HepG2 (cell line): ENCODE measurements at regions not wholly inside any gene's neighbourhood (a gene's known extent, or its start where the extent isn't known, plus 50 kb on each side); places are given as distances from the start of the nearest gene placed in this dataset.

ENCODE experiments used
- ATAC-seq: fragments of 200-7000 bp; cut with Tn5 transposase; 3 replicates; pipeline ENCODE4 v1.9.1; 2020; ENCODE audit warnings: mild to moderate bottlenecking, moderate library complexity
- BruUV-seq: library from RNA; stranded (reverse); fragments of 400-500 nt; replicated peaks from 2 replicates; lab custom pipeline; 2021; lab: Mats Ljungman, UMichigan
- CTCF ChIA-PET: fragments of 300-600 bp; formaldehyde crosslinking; extraction: SDS; loops from one replicate; lab custom pipeline; 2021; ENCODE audit warnings: low total read pairs, inconsistent platforms, low intra/inter-chr PET ratio; lab: Yijun Ruan, JAX
- POLR2A ChIA-PET: fragments of 350-600 bp; sonication (Branson Sonifier 250); formaldehyde crosslinking; loops from one replicate; lab custom pipeline; 2020; ENCODE audit warnings: antibody characterized with exemption, inconsistent platforms; lab: Yijun Ruan, JAX
- DNase-seq: peaks from one replicate; pipeline ENCODE4 v3.0.0-alpha.2; 2015; ENCODE audit warnings: low spot score
- FAIRE-seq: peaks from 3 replicates; lab custom pipeline; 2011; peaks lifted over from hg19 to GRCh38; lab: Jason Lieb, UNC
- H2AFZ ChIP-seq: one replicate; pipeline ENCODE4 v1.6.1; 2011; ENCODE audit warnings: low read length, inconsistent platforms
- H3K27ac ChIP-seq: fragments of 300-600 bp; 3 replicates; pipeline ENCODE4 v1.8.0; 2011; ENCODE audit warnings: mixed run types, mild to moderate bottlenecking, mixed read lengths, low read length, inconsistent platforms; ENCODE audit not compliant: insufficient read depth; ENCODE audit errors: extremely low read length
- H3K27me3 ChIP-seq, 2 experiments: fragments of 200-600 bp in 1 of 2; 2 replicates in 1 of 2; 3 replicates in 1 of 2; pipeline versions ENCODE4 v1.6.0 to v1.8.0; 2011; ENCODE audit warnings: low read length in 2 of 2, mild to moderate bottlenecking in 2 of 2, moderate library complexity in 2 of 2, inconsistent platforms in 1 of 2; ENCODE audit not compliant: insufficient read depth in 2 of 2, control insufficient read depth in 1 of 2
- H3K36me3 ChIP-seq, 2 experiments: fragments of 200-600 bp in 1 of 2; replicated peaks in 1 of 2; 2 replicates in 1 of 2; 3 replicates in 1 of 2; pipeline versions ENCODE4 v1.5.1 to v1.8.0; 2011; ENCODE audit warnings: low read length in 2 of 2, inconsistent platforms in 1 of 2; ENCODE audit not compliant: insufficient read depth in 2 of 2, control insufficient read depth in 1 of 2
- H3K4me1 ChIP-seq: 2 replicates; pipeline ENCODE4 v1.5.1; 2012; ENCODE audit warnings: low read length, inconsistent platforms; ENCODE audit not compliant: insufficient read depth
- H3K4me2 ChIP-seq: 2 replicates; pipeline ENCODE4 v1.6.0; 2011; ENCODE audit warnings: low read depth, low read length, inconsistent platforms
- H3K4me3 ChIP-seq, 3 experiments: fragments of 200-600 bp in 1 of 3; sonication (generic), shearing (Covaris generic) in 1 of 3; replicated peaks in 1 of 3; 2 replicates each; pipeline ENCODE4 v1.5.1; 2011 to 2016; ENCODE audit warnings: low read length in 3 of 3, inconsistent platforms in 2 of 3, low read depth in 2 of 3, mild to moderate bottlenecking in 2 of 3, control low read depth in 1 of 3, mixed read lengths in 1 of 3; ENCODE audit not compliant: insufficient read depth in 1 of 3
- H3K79me2 ChIP-seq: one replicate; pipeline ENCODE4 v1.6.1; 2011; ENCODE audit warnings: low read length, inconsistent platforms; ENCODE audit not compliant: insufficient read depth
- H3K9ac ChIP-seq: 2 replicates; pipeline ENCODE4 v1.6.0; 2011; ENCODE audit warnings: mild to moderate bottlenecking, low read depth, low read length, inconsistent platforms; ENCODE audit not compliant: insufficient read depth
- H3K9me3 ChIP-seq: 2 replicates; pipeline ENCODE4 v1.5.1; 2012; ENCODE audit warnings: mild to moderate bottlenecking, low read length
- H4K20me1 ChIP-seq: 2 replicates; pipeline ENCODE4 v1.6.0; 2011; ENCODE audit warnings: inconsistent platforms, mild to moderate bottlenecking, low read length, moderate library complexity; ENCODE audit not compliant: insufficient read depth
- ARNTL ChIP-seq: sonication (generic); formaldehyde crosslinking; IDR thresholded peaks from 2 replicates; pipeline ENCODE4 v1.4.0; 2020; ENCODE audit warnings: mild to moderate bottlenecking, missing genetic modification reagents
- FLYWCH1 ChIP-seq: sonication (generic); formaldehyde crosslinking; IDR thresholded peaks from 2 replicates; pipeline ENCODE4 v1.8.1; 2023; ENCODE audit warnings: mild to moderate bottlenecking, missing genetic modification reagents
- HMGXB4 ChIP-seq, 2 experiments: sonication (generic) in 1 of 2; formaldehyde crosslinking in 1 of 2; IDR thresholded peaks; 2 replicates each; pipeline versions ENCODE4 v1.4.0 to v1.6.1; 2018 to 2020; ENCODE audit warnings: missing genetic modification reagents in 2 of 2, borderline replicate concordance in 1 of 2, low read depth in 1 of 2, mild to moderate bottlenecking in 1 of 2, missing biosample characterization in 1 of 2
- KDM5A ChIP-seq: fragments of 200-600 bp; sonication (generic); IDR thresholded peaks from 2 replicates; pipeline ENCODE4 v1.7.0; 2018; ENCODE audit warnings: antibody characterized with exemption, mild to moderate bottlenecking, low read length, borderline replicate concordance
- KLF12 ChIP-seq: sonication (generic); formaldehyde crosslinking; IDR thresholded peaks from 2 replicates; pipeline ENCODE4 v1.4.0; 2020; ENCODE audit warnings: missing genetic modification reagents, borderline replicate concordance
- NRL ChIP-seq: sonication (generic); formaldehyde crosslinking; IDR thresholded peaks from 2 replicates; pipeline ENCODE4 v1.5.0; 2020; ENCODE audit warnings: missing genetic modification reagents, mild to moderate bottlenecking, moderate library complexity, borderline replicate concordance
- STAT5B ChIP-seq: sonication (generic); formaldehyde crosslinking; IDR thresholded peaks from 2 replicates; pipeline ENCODE4 v1.4.0; 2020; ENCODE audit warnings: missing genetic modification reagents
- TMF1 ChIP-seq: sonication (generic); formaldehyde crosslinking; IDR thresholded peaks from 2 replicates; pipeline ENCODE4 v1.8.1; 2022; ENCODE audit warnings: low read depth, missing genetic modification reagents
- TRAFD1 ChIP-seq: sonication (generic); formaldehyde crosslinking; IDR thresholded peaks from 2 replicates; pipeline ENCODE4 v1.5.1; 2020; ENCODE audit warnings: missing genetic modification reagents, mild to moderate bottlenecking, borderline replicate concordance
- ZNF432 ChIP-seq: sonication (generic); formaldehyde crosslinking; IDR thresholded peaks from 2 replicates; pipeline ENCODE4 v1.5.0; 2020; ENCODE audit warnings: missing genetic modification reagents, mild to moderate bottlenecking, borderline replicate concordance
- ZNF460 ChIP-seq: sonication (generic); formaldehyde crosslinking; IDR thresholded peaks from 2 replicates; pipeline ENCODE4 v1.5.1; 2020; ENCODE audit warnings: missing genetic modification reagents, mild to moderate bottlenecking, borderline replicate concordance
- ZNF558 ChIP-seq: sonication (generic); formaldehyde crosslinking; IDR thresholded peaks from 2 replicates; pipeline ENCODE4 v1.9.0; 2022; ENCODE audit warnings: mild to moderate bottlenecking, missing genetic modification reagents, borderline replicate concordance
- ZNF564 ChIP-seq: sonication (generic); formaldehyde crosslinking; IDR thresholded peaks from 2 replicates; pipeline ENCODE4 v1.8.1; 2023; ENCODE audit warnings: mild to moderate bottlenecking, missing genetic modification reagents
- ZNF841 ChIP-seq: sonication (generic); formaldehyde crosslinking; IDR thresholded peaks from 2 replicates; pipeline ENCODE4 v1.8.1; 2023; ENCODE audit warnings: missing genetic modification reagents, borderline replicate concordance
- WGBS: methylation state at CpG from one replicate; pipeline ENCODE4 v1.1.6; 2017; ENCODE audit warnings: low lambda C conversion rate; 5-methylcytosine and 5-hydroxymethylcytosine counted together
- in situ Hi-C: cut with HindIII; loops from 2 replicates; pipeline ENCODE4 v1.10.0; 2017; ENCODE audit warnings: low pct_unique_long_range_greater_than_20kb; ENCODE audit not compliant: extremely low pct_ligation_motif_present
- intact Hi-C: fragments of 100-400 bp; cut with micrococcal nuclease; formaldehyde crosslinking; loops from one replicate; pipeline ENCODE4 v1.10.0; 2022; ENCODE audit not compliant: unreplicated experiment

- no peaks in the 10 kb centered on the region for H3K9me3 ChIP-seq
- intact Hi-C loops (no loop called here), in situ Hi-C loops (no loop called here)
- no peak overlapping the region for H3K9ac ChIP-seq
- POLR2A ChIA-PET: no interaction called here
- no peak overlapping the region for H2AFZ ChIP-seq
- no peaks in the 10 kb centered on the region for H3K36me3 ChIP-seq
- no peak overlapping the region for H3K4me3 ChIP-seq
- no peaks in the 10 kb centered on the region for H3K4me1 ChIP-seq
- H4K20me1 ChIP-seq: no peaks in the 10 kb centered on the region
- H3K27ac ChIP-seq: no peak overlapping the region
- H3K4me2 ChIP-seq: no peak overlapping the region
- no peak for DNase-seq
- no peaks in the 10 kb centered on the region for H3K79me2 ChIP-seq
- TF ChIP-seq NRL (CRISPR knock-in tag) (no peak), ZNF841 (no peak), TMF1 (CRISPR knock-in tag) (no peak), ZNF460 (CRISPR knock-in tag) (no peak), KDM5A (no peak), ARNTL (CRISPR knock-in tag) (no peak), KLF12 (CRISPR knock-in tag) (no peak)
- TF ChIP-seq, all 625 proteins: peak for 0
- BruUV-seq: no TSS peak
- 0 out of 5 replicates have a peak, but pooled peaks cover 0 to under 1% of the 10 kb centered on the region in 2 experiments for H3K27me3 ChIP-seq
- CTCF ChIA-PET: no interaction called here
- FAIRE-seq (no peak), ATAC-seq (no peak)
Measured at GRCh38 chr10:36068542-36068941, 426.4 kb upstream of the FZD8 start.

- in situ Hi-C loops (no loop called here), intact Hi-C loops (no loop called here)
- Histone ChIP-seq H4K20me1 (no peaks in the 10 kb centered on the region), H3K36me3 (no peaks in the 10 kb centered on the region), H3K27me3 (0 out of 5 replicates have a peak, but pooled peaks cover 0 to 2% of the 10 kb centered on the region in 2 experiments), H3K9ac (no peak overlapping the region), H3K4me1 (no peaks in the 10 kb centered on the region), H3K27ac (no peak overlapping the region), H3K4me2 (no peak overlapping the region), H3K79me2 (no peaks in the 10 kb centered on the region), H2AFZ (no peak overlapping the region), H3K4me3 (no peak overlapping the region), H3K9me3 (no peaks in the 10 kb centered on the region)
- ChIA-PET CTCF (no interaction called here), POLR2A (no interaction called here)
- BruUV-seq: no TSS peak
- ATAC-seq: no peak
- no peak for FAIRE-seq
- DNase-seq: no peak
- WGBS: 0% methylated on average over 2 of the region's 2 CpGs
- TF ChIP-seq ZNF564 (CRISPR knock-in tag) (no peak), FLYWCH1 (CRISPR knock-in tag) (no peak), HMGXB4 (CRISPR knock-in tag; IDR thresholded peaks at IDR 0.05; ENCODE audit: borderline replicate concordance in 1 of 2, low read depth in 1 of 2) (no peak), STAT5B (CRISPR knock-in tag) (no peak), ZNF558 (CRISPR knock-in tag) (no peak), TRAFD1 (no peak), ZNF460 (CRISPR knock-in tag) (no peak), ZNF432 (CRISPR knock-in tag) (no peak)
Measured at GRCh38 chr10:36067748-36068147, 425.7 kb upstream of the FZD8 start.
